ENCODE measurements at regions not wholly inside any gene's neighbourhood (a gene's known extent, or its start where the extent isn't known, plus 50 kb on each side); places are given as distances from the start of the nearest gene placed in this dataset.

- H4K20me1 ChIP-seq (ENCODE audit: control insufficient read depth, extremely low read depth, insufficient read depth, low read length) = no peaks in the 10 kb centered on the region
- H2AFZ ChIP-seq (ENCODE audit: control insufficient read depth, low read length) = no peak overlapping the region
- H3K4me3 ChIP-seq (ENCODE audit: control insufficient read depth in 2 of 3, extremely low read depth in 1 of 3, insufficient read depth in 2 of 3, low read depth in 1 of 3, low read length in 3 of 3) = no peak overlapping the region
- H3K9ac ChIP-seq (ENCODE audit: control insufficient read depth, extremely low read depth, insufficient read depth, low read length) = no peak overlapping the region
- dilution Hi-C loops (cut with MboI; ENCODE audit: extremely low pct_ligation_motif_present, low sequenced_read_pairs) = no loop called here
- no peak for DNase-seq (ENCODE audit: low read depth, low spot score)
- H3K4me2 ChIP-seq (ENCODE audit: control insufficient read depth, extremely low read depth, insufficient read depth, low read depth, low read length) = no peak overlapping the region
- peaks cover 20% of the 10 kb centered on the region for H3K4me1 ChIP-seq (ENCODE audit: control insufficient read depth, extremely low read depth, insufficient read depth, low read length)
- no peaks in the 10 kb centered on the region for H3K36me3 ChIP-seq (ENCODE audit: control insufficient read depth in 2 of 2, extremely low read depth in 1 of 2, insufficient read depth in 2 of 2, low read length in 2 of 2)
- TF ChIP-seq, protein P1, sequence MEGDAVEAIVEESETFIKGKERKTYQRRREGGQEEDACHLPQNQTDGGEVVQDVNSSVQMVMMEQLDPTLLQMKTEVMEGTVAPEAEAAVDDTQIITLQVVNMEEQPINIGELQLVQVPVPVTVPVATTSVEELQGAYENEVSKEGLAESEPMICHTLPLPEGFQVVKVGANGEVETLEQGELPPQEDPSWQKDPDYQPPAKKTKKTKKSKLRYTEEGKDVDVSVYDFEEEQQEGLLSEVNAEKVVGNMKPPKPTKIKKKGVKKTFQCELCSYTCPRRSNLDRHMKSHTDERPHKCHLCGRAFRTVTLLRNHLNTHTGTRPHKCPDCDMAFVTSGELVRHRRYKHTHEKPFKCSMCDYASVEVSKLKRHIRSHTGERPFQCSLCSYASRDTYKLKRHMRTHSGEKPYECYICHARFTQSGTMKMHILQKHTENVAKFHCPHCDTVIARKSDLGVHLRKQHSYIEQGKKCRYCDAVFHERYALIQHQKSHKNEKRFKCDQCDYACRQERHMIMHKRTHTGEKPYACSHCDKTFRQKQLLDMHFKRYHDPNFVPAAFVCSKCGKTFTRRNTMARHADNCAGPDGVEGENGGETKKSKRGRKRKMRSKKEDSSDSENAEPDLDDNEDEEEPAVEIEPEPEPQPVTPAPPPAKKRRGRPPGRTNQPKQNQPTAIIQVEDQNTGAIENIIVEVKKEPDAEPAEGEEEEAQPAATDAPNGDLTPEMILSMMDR (optimal IDR thresholded peaks at IDR 0.05 in 1 of 3, IDR thresholded peaks at IDR 0.05 in 1 of 3, conservative IDR thresholded peaks at IDR 0.05 in 1 of 3; ENCODE audit: extremely low read depth in 1 of 3, insufficient read depth in 2 of 3, low read length in 3 of 3) = no peak
- no peak for TF ChIP-seq EZH2 (IDR thresholded peaks at IDR 0.05; ENCODE audit: low read length)
- no peaks in the 10 kb centered on the region for H3K9me3 ChIP-seq (ENCODE audit: control insufficient read depth, low read depth, low read length)
- FAIRE-seq = no peak
- no peak overlapping the region for H3K27ac ChIP-seq (ENCODE audit: control insufficient read depth, insufficient read depth, low read length)
- no peaks in the 10 kb centered on the region for H3K27me3 ChIP-seq (ENCODE audit: control insufficient read depth, extremely low read depth, insufficient read depth, low read length)
- H3K79me2 ChIP-seq (ENCODE audit: control insufficient read depth, insufficient read depth, low read length) = no peaks in the 10 kb centered on the region
- H3K9me1 ChIP-seq (ENCODE audit: control insufficient read depth, extremely low read depth, insufficient read depth, low read length) = no peaks in the 10 kb centered on the region
Measured at GRCh38 chr1:60971330-60971729, 111.0 kb upstream of the NFIA start.

- dilution Hi-C loops (cut with MboI; ENCODE audit: extremely low pct_ligation_motif_present, low sequenced_read_pairs) = no loop called here
- H3K27ac ChIP-seq (ENCODE audit: control insufficient read depth, insufficient read depth, low read length) = no peak overlapping the region
- no peak overlapping the region for H2AFZ ChIP-seq (ENCODE audit: control insufficient read depth, low read length)
- no peaks in the 10 kb centered on the region for H4K20me1 ChIP-seq (ENCODE audit: control insufficient read depth, extremely low read depth, insufficient read depth, low read length)
- H3K36me3 ChIP-seq (ENCODE audit: control insufficient read depth in 2 of 2, extremely low read depth in 1 of 2, insufficient read depth in 2 of 2, low read length in 2 of 2) = no peaks in the 10 kb centered on the region
- no peak overlapping the region for H3K9ac ChIP-seq (ENCODE audit: control insufficient read depth, extremely low read depth, insufficient read depth, low read length)
- no peaks in the 10 kb centered on the region for H3K79me2 ChIP-seq (ENCODE audit: control insufficient read depth, insufficient read depth, low read length)
- no peaks in the 10 kb centered on the region for H3K27me3 ChIP-seq (ENCODE audit: control insufficient read depth, extremely low read depth, insufficient read depth, low read length)
- no peak for TF ChIP-seq EZH2 (IDR thresholded peaks at IDR 0.05; ENCODE audit: low read length)
- TF ChIP-seq, protein P1 (optimal IDR thresholded peaks at IDR 0.05 in 1 of 3, IDR thresholded peaks at IDR 0.05 in 1 of 3, conservative IDR thresholded peaks at IDR 0.05 in 1 of 3; ENCODE audit: extremely low read depth in 1 of 3, insufficient read depth in 2 of 3, low read length in 3 of 3) = peak in 2 of 3 experiments; percentile 30 to 47
- no peak overlapping the region for H3K4me2 ChIP-seq (ENCODE audit: control insufficient read depth, extremely low read depth, insufficient read depth, low read depth, low read length)
- DNase-seq (ENCODE audit: low read depth, low spot score) = no peak
- H3K4me3 ChIP-seq (ENCODE audit: control insufficient read depth in 2 of 3, extremely low read depth in 1 of 3, insufficient read depth in 2 of 3, low read depth in 1 of 3, low read length in 3 of 3) = no peak overlapping the region
- no peak for FAIRE-seq
- peaks cover 20% of the 10 kb centered on the region for H3K4me1 ChIP-seq (ENCODE audit: control insufficient read depth, extremely low read depth, insufficient read depth, low read length)
- no peaks in the 10 kb centered on the region for H3K9me1 ChIP-seq (ENCODE audit: control insufficient read depth, extremely low read depth, insufficient read depth, low read length)
- H3K9me3 ChIP-seq (ENCODE audit: control insufficient read depth, low read depth, low read length) = peaks cover 5% of the 10 kb centered on the region
Measured at GRCh38 chr1:60969971-60970509, 112.3 kb upstream of the NFIA start.

All from keratinocyte (primary cell).